NCI-H69 (cell line): ENCODE measurements at regions not wholly inside any gene's neighbourhood (a gene's known extent, or its start where the extent isn't known, plus 50 kb on each side); places are given as distances from the start of the nearest gene placed in this dataset.
"Not testable (repeated sequence)": the region's sequence is repeated elsewhere in the genome, so short reads cannot be mapped to it uniquely, and the experiment has no call there.

ENCODE experiments used
- DNase-seq: peaks from one replicate; lab custom pipeline; 2025; lab: John Stamatoyannopoulos, UW

GRCh38 chr5:90133941-90134340 is 275.6 kb downstream of the CETN3 start:
- DNase-seq: no peak

- DNase-seq: no peak
Observed at GRCh38 chr5:90131383-90132133, 278.0 kb downstream of the CETN3 start.

- peak; percentile 36 for DNase-seq
Observed at GRCh38 chr5:90128551-90128950, 281.0 kb downstream of the CETN3 start.

- DNase-seq: peak; percentile 80
Observed at GRCh38 chr5:90119531-90119971, 290.0 kb downstream of the CETN3 start.

- DNase-seq: peak; percentile 31
Observed at GRCh38 chr5:90117005-90117404, 292.6 kb downstream of the CETN3 start.

GRCh38 chr5:90113108-90113507 is 296.4 kb downstream of the CETN3 start:
- peak; percentile 30 for DNase-seq

GRCh38 chr5:90112033-90112692 is 297.4 kb downstream of the CETN3 start:
- DNase-seq: no peak

- no peak for DNase-seq
Observed at GRCh38 chr5:90111364-90112032, 298.1 kb downstream of the CETN3 start.

GRCh38 chr5:90109285-90109684 is 300.3 kb downstream of the CETN3 start:
- DNase-seq: no peak

- DNase-seq: no peak
Observed at GRCh38 chr5:90099099-90099498, 310.5 kb downstream of the CETN3 start.

GRCh38 chr5:90097082-90097477 is 312.5 kb downstream of the CETN3 start:
- DNase-seq: no peak

- DNase-seq: no peak
Observed at GRCh38 chr5:90096415-90097081, 313.0 kb downstream of the CETN3 start.

GRCh38 chr5:90095292-90096060 is 314.1 kb downstream of the CETN3 start:
- peak; percentile 67 for DNase-seq

GRCh38 chr5:90093751-90094485 is 315.6 kb downstream of the CETN3 start:
- no peak for DNase-seq

GRCh38 chr5:90092734-90093133 is 316.8 kb downstream of the CETN3 start:
- DNase-seq: no peak

GRCh38 chr5:90084342-90084741 is 325.2 kb downstream of the CETN3 start:
- peak; percentile 20 for DNase-seq

GRCh38 chr5:90073026-90073570 is 336.5 kb downstream of the CETN3 start:
- not testable (repeated sequence) for DNase-seq

GRCh38 chr5:90071656-90072055 is 337.9 kb downstream of the CETN3 start:
- DNase-seq: no peak

- DNase-seq: peak; percentile 27
Observed at GRCh38 chr5:90071066-90071465, 338.5 kb downstream of the CETN3 start.

- no peak for DNase-seq
Observed at GRCh38 chr5:90066920-90067319, 342.6 kb downstream of the CETN3 start.
